ENCODE measurements at regions not wholly inside any gene's neighbourhood (a gene's known extent, or its start where the extent isn't known, plus 50 kb on each side); places are given as distances from the start of the nearest gene placed in this dataset.

DNA sequence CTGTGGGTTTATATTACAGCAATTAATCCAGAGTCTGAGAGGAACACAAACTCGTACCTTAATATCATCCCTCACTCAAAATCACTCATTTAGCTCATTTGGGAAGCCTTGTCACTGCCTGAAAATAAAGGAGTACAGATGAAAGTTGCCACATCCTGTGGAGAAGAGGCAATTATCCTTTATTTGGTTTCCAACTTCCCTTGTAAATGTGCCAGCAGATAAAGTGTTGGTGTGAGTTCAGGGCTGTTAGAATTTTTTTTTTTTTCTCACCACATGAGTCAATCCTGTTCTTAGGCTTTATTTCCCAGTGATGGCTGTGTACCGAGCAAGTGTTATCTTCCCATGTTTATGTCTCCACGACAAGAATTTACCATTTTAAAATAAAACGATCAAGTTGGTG, 99.0 kb upstream of the SMIM30 start:
- no peak for TF ChIP-seq POLR2A (IDR thresholded peaks at IDR 0.05)
- TF ChIP-seq, protein P1, sequence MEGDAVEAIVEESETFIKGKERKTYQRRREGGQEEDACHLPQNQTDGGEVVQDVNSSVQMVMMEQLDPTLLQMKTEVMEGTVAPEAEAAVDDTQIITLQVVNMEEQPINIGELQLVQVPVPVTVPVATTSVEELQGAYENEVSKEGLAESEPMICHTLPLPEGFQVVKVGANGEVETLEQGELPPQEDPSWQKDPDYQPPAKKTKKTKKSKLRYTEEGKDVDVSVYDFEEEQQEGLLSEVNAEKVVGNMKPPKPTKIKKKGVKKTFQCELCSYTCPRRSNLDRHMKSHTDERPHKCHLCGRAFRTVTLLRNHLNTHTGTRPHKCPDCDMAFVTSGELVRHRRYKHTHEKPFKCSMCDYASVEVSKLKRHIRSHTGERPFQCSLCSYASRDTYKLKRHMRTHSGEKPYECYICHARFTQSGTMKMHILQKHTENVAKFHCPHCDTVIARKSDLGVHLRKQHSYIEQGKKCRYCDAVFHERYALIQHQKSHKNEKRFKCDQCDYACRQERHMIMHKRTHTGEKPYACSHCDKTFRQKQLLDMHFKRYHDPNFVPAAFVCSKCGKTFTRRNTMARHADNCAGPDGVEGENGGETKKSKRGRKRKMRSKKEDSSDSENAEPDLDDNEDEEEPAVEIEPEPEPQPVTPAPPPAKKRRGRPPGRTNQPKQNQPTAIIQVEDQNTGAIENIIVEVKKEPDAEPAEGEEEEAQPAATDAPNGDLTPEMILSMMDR (IDR thresholded peaks at IDR 0.05), result no peak

Data from thyroid gland (tissue), 4 donors.